GM12878 (cell line): ENCODE measurements at regions not wholly inside any gene's neighbourhood (a gene's known extent, or its start where the extent isn't known, plus 50 kb on each side); places are given as distances from the start of the nearest gene placed in this dataset.

Experiments used
- ATAC-seq: fragments of 200-7000 bp; cut with Tn5 transposase; 3 replicates; pipeline ENCODE4 v1.9.1; 2020; ENCODE audit warnings: mild to moderate bottlenecking, moderate library complexity
- BruUV-seq: library from RNA; stranded (reverse); fragments of 400-500 nt; replicated peaks from 2 replicates; lab custom pipeline; 2021; lab: Mats Ljungman, UMichigan
- CTCF ChIA-PET: fragments of 300-600 bp; sonication (Branson Sonifier 250); formaldehyde crosslinking; extraction: SDS; loops from one replicate; lab custom pipeline; 2021; ENCODE audit warnings: inconsistent platforms; lab: Yijun Ruan, JAX
- POLR2A ChIA-PET: fragments of 350-600 bp; formaldehyde crosslinking; extraction: SDS; loops from one replicate; lab custom pipeline; 2021; ENCODE audit warnings: inconsistent platforms; lab: Charles Lee
- RAD21 ChIA-PET: fragments of 300-600 bp; sonication (Branson Sonifier 250); formaldehyde crosslinking; loops from one replicate; lab custom pipeline; 2023; ENCODE audit warnings: antibody characterized with exemption; ENCODE audit not compliant: unreplicated experiment; lab: Charles Lee
- SMC1A ChIA-PET: fragments of 300-600 bp; sonication (Branson Sonifier 250); formaldehyde crosslinking; loops from one replicate; lab custom pipeline; 2023; ENCODE audit not compliant: unreplicated experiment, uncharacterized antibody; lab: Charles Lee
- DNase-seq: peaks from one replicate; pipeline ENCODE4 v3.0.0-alpha.2; 2011; ENCODE audit warnings: low read depth, low spot score
- FAIRE-seq: peaks from 3 replicates; lab custom pipeline; 2011; peaks lifted over from hg19 to GRCh38; lab: Jason Lieb, UNC
- H2AFZ ChIP-seq: 2 replicates; pipeline ENCODE4 v1.6.0; 2011; ENCODE audit warnings: low read depth, low read length, control low read depth; ENCODE audit not compliant: control insufficient read depth
- H3K27ac ChIP-seq: 2 replicates; pipeline ENCODE4 v1.5.1; 2011; ENCODE audit warnings: control low read depth; ENCODE audit not compliant: control insufficient read depth, insufficient read depth
- H3K27me3 ChIP-seq, 2 experiments: replicated peaks in 1 of 2; 2 replicates each; pipeline versions ENCODE4 v1.6.0 to v1.6.1; 2011; ENCODE audit warnings: low read length in 1 of 2; ENCODE audit not compliant: control insufficient read depth in 2 of 2, insufficient read depth in 2 of 2
- H3K36me3 ChIP-seq, 2 experiments: 2 replicates each; pipeline ENCODE4 v1.5.1; 2011; ENCODE audit warnings: low read length in 1 of 2; ENCODE audit not compliant: control insufficient read depth in 2 of 2, insufficient read depth in 2 of 2
- H3K4me1 ChIP-seq: 2 replicates; pipeline ENCODE4 v1.6.1; 2011; ENCODE audit warnings: mild to moderate bottlenecking, low read length, moderate library complexity, mixed read lengths; ENCODE audit not compliant: control insufficient read depth, insufficient read depth
- H3K4me2 ChIP-seq: 2 replicates; pipeline ENCODE4 v1.6.0; 2011; ENCODE audit warnings: control low read depth; ENCODE audit not compliant: control insufficient read depth, insufficient read depth
- H3K4me3 ChIP-seq: fragments of 200-600 bp; sonication (generic); 2 replicates; pipeline ENCODE4 v1.5.1; 2016
- H3K79me2 ChIP-seq: 2 replicates; pipeline ENCODE4 v1.6.0; 2011; ENCODE audit warnings: low read length; ENCODE audit not compliant: control insufficient read depth, insufficient read depth
- H3K9ac ChIP-seq: 2 replicates; pipeline ENCODE4 v1.8.0; 2011; ENCODE audit warnings: low read length, control low read depth, mixed read lengths; ENCODE audit not compliant: control insufficient read depth, insufficient read depth
- H3K9me3 ChIP-seq: replicated peaks from 3 replicates; pipeline ENCODE4 v1.5.1; 2011; ENCODE audit warnings: mild to moderate bottlenecking, low read length; ENCODE audit not compliant: control insufficient read depth, insufficient read depth
- H4K20me1 ChIP-seq: 2 replicates; pipeline ENCODE4 v1.6.0; 2011; ENCODE audit not compliant: control insufficient read depth, insufficient read depth
- IKZF2 ChIP-seq, 2 experiments: fragments of 450-650 bp; IDR thresholded peaks; 2 replicates each; pipeline ENCODE4 v1.6.1; 2017; ENCODE audit warnings: mild to moderate bottlenecking in 2 of 2, moderate library complexity in 2 of 2
- JUND ChIP-seq: IDR thresholded peaks from 2 replicates; pipeline ENCODE4 v1.6.1; 2012; ENCODE audit warnings: low read depth, mild to moderate bottlenecking, low read length, improper control_type of control experiment, moderate library complexity
- RB1 ChIP-seq: fragments of 450-650 bp; formaldehyde crosslinking; IDR thresholded peaks from 2 replicates; pipeline ENCODE4 v1.6.1; 2017; ENCODE audit warnings: mild to moderate bottlenecking, borderline replicate concordance
- SPI1 ChIP-seq: IDR thresholded peaks from 2 replicates; pipeline ENCODE4 v1.6.1; 2011; ENCODE audit warnings: low read depth, mild to moderate bottlenecking, low read length, moderate library complexity, borderline replicate concordance; ENCODE audit not compliant: insufficient read depth
- WGBS: methylation state at CpG from one replicate; pipeline ENCODE4 v1.1.6; 2016; ENCODE audit warnings: low lambda C conversion rate; ENCODE audit not compliant: insufficient replicate concordance, insufficient coverage; ENCODE audit errors: missing lambda C conversion rate; 5-methylcytosine and 5-hydroxymethylcytosine counted together
- in situ Hi-C: fragments of 300-500 bp; cut with MboI; formaldehyde crosslinking; loops from 9 replicates; pipeline ENCODE4 v1.14.3; 2018; ENCODE audit warnings: mixed read lengths
- intact Hi-C: fragments of 100-400 bp; cut with micrococcal nuclease; formaldehyde crosslinking; loops from one replicate; pipeline ENCODE4 v1.14.2; 2022; ENCODE audit not compliant: unreplicated experiment

DNA sequence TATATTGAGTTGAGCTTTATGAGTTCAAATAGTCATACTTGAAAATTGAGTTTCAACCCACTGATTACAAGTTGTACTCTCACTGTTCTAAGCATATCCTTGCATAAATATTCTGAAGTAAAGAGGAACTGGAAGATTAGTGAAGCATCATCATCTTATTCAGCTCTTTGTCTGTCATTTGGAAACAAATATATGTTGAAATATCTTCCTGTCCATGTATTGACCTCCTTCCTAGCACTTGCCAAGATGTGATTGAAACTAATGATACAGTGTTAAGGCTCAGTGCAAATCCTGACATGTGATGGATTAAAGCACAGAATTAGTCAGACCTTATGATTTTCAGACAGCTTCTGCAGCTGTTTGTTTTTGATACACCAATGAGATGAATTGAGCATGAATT is 434.3 kb downstream of the TBC1D32 start:
- BruUV-seq: no TSS peak
- H3K27ac ChIP-seq: no peak overlapping the region
- in situ Hi-C loops: no loop called here
- no peak overlapping the region for H3K4me2 ChIP-seq
- H3K4me1 ChIP-seq: no peaks in the 10 kb centered on the region
- ChIA-PET CTCF (no interaction called here), RAD21 (no interaction called here), POLR2A (no interaction called here), SMC1A (interaction anchor here (0.7 to 1.4 kb wide), 3 partner anchors 9 to 1712 kb away, joined by 3 to 4 read pairs (median 4); no protein-coding TSS in a partner anchor)
- DNase-seq (no peak), FAIRE-seq (no peak), ATAC-seq (peak; percentile 76)
- H3K4me3 ChIP-seq: no peak overlapping the region
- TF ChIP-seq RB1 (no peak), SPI1 (peak; percentile 7; the same call in 1 of the 2 replicates)
- no peaks in the 10 kb centered on the region for H3K27me3 ChIP-seq
- H3K79me2 ChIP-seq: no peaks in the 10 kb centered on the region
- intact Hi-C loops: no loop called here
- no peak overlapping the region for H3K9ac ChIP-seq
- H3K36me3 ChIP-seq: no peaks in the 10 kb centered on the region
- no peak overlapping the region for H2AFZ ChIP-seq
- no peaks in the 10 kb centered on the region for H4K20me1 ChIP-seq
- no peaks in the 10 kb centered on the region for H3K9me3 ChIP-seq

DNA sequence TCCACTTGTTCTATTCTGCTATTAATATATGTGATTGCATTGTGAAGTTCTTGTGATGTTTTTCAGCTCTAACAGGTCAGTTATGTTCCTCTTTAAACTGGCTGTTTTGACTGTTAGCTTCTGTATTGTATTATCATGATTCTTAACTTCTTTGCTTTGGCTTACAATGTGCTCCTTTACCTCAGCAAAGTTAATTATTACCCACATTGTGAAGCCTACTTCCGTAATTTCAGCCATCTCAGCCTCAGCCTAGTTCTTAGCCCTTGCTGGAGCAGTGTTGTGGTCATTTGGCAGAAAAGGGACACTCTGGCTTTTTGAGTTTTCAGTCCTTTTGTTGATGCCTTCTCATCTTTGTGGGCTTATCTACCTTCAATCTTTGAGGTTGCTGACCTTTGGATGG is 440.2 kb downstream of the TBC1D32 start:
- DNase-seq (peak; percentile 15), ATAC-seq (peak; percentile 94), FAIRE-seq (no peak)
- 0% methylated on average over 1 of the region's 1 CpG for WGBS
- ChIA-PET RAD21 (no interaction called here), SMC1A (interaction anchor here (0.8 to 1.0 kb wide), 3 partner anchors 21 to 1535 kb away, joined by 3 read pairs; no protein-coding TSS in a partner anchor), CTCF (no interaction called here), POLR2A (no interaction called here)
- H4K20me1 ChIP-seq: no peaks in the 10 kb centered on the region
- BruUV-seq: no TSS peak
- H2AFZ ChIP-seq: no peak overlapping the region
- no peaks in the 10 kb centered on the region for H3K4me1 ChIP-seq
- H3K27ac ChIP-seq: no peak overlapping the region
- H3K27me3 ChIP-seq: no peaks in the 10 kb centered on the region
- no peaks in the 10 kb centered on the region for H3K36me3 ChIP-seq
- no peak overlapping the region for H3K4me2 ChIP-seq
- in situ Hi-C loops (no loop called here), intact Hi-C loops (no loop called here)
- H3K4me3 ChIP-seq: no peak overlapping the region
- no peaks in the 10 kb centered on the region for H3K9me3 ChIP-seq
- no peak overlapping the region for H3K9ac ChIP-seq
- no peaks in the 10 kb centered on the region for H3K79me2 ChIP-seq
- TF ChIP-seq IKZF2 (IDR thresholded peaks at IDR 0.05) (0 out of 4 replicates have a peak, but pooled peaks of 1 of the 2 experiments have one; percentile 10), JUND (no peak)
